GM20431 (cell line): ENCODE measurements at regions not wholly inside any gene's neighbourhood (a gene's known extent, or its start where the extent isn't known, plus 50 kb on each side); places are given as distances from the start of the nearest gene placed in this dataset.

Experiments
- in situ Hi-C: fragments of 300-500 bp; cut with MseI, MboI; formaldehyde crosslinking; loops from one replicate; pipeline ENCODE4 v1.15.0; 2020; ENCODE audit warnings: low sequenced_read_pairs; ENCODE audit not compliant: unreplicated experiment

DNA sequence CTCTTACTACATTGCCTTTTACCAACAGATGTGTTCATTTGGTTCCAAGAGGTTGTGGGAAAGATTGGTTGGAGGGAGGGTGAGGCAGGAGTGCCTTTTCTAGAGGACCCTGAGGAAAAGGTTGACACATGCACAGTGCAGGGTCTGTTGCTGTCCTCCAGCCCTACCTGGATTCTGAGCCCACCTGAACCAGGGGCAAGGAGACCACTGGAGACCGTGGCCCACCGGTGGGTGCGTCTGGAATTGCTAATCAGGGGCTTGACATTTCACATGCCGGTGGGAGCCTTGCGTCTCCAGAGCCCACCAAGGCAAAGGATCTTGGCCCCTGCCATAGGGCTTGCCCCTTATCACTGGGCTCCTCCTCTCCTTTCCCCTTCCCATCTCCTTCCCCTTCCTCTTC, 80.4 kb upstream of the ZBED5 start:
- in situ Hi-C loops = loop anchor here (10.0 kb wide), 1 partner anchor 847 kb away; no protein-coding TSS in a partner anchor

DNA sequence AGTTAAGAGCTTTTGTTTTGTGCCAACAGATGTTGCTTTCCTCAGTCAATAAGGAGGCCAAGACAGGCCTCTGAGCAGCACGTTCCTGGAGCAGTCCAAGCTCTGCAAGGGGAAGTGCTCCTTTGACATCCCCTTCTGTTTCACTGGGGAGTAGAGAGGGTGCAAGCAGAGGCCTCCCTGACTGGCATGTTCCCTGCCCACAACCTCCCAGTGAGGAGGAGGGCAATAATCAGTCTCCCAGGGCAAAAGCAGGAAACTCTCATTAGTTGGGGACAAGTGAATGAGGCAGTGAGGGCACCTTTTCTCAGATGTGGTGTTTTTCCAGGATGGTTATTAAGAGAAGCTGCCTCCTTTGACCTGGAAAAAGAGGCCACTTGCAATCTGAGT, 79.5 kb upstream of the ZBED5 start:
- in situ Hi-C loops = loop anchor here (10.0 kb wide), 1 partner anchor 847 kb away; no protein-coding TSS in a partner anchor

DNA sequence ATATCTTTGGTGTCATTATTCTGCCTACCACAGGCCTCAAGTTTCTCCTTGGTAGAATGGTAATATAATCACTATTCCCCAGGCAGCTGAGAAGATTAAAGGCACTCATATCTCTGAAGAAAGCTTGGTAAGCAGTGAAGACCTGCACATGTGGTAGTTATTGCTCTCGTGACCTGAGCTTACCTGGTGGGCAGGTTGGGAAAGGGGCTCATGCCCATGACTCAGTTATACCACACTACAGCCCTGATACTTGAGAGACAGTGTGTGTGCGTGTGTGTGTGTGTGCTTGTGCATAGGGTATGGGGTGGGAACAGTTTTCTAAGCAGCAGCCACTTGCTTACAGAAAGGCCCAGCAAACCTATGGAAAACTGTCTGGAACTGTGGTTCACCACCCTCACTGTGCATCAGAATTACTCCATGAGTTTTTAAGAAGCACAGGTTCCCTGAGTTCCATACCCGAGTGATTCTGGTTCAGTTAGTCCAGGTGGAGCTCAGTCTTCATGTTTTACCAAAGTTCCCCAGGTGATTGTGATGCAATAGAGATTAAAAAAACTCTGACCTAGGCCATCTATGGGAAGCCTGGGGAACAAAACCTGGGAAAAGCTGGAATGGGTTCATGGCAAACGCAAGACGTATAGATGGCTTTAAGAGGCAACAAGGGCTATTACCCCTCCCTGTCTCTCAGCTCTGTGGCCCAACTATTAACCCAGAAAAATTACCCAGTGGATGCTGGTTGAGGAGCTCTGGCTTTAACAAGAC, 79.0 kb upstream of the ZBED5 start:
- in situ Hi-C loops = loop anchor here (10.0 kb wide), 1 partner anchor 848 kb away; no protein-coding TSS in a partner anchor

GRCh38 chr11:10935015-10935559, 77.2 kb upstream of the ZBED5 start:
- in situ Hi-C loops = loop anchor here (10.0 kb wide), 1 partner anchor 850 kb away; no protein-coding TSS in a partner anchor

DNA sequence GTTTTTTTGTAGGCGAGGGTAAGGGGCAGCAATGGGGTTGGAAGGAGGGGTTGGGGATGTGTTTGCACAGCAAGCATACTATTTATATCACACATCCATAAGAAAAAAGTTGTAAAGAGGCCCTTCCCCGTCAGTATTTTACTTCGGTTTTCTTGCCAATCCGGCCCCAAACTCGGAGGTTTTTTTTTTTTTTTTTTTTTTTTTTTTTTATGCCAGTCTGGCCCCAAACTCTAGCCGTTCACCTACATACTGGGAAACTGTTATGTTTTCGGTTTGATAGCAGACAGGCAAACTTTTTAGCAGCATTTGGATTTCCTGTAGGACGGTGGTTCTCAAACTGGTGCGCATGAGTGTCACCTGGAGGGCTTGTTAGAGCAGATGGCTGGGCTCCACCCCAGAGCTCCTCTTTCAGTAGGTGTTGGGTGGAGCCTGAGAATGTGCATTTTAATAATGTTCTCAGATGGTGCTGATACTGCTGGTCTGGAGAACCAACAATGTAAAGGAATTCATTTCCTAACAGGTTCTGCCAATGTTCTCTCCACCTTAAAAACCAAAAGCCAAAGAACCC, 76.5 kb upstream of the ZBED5 start:
- in situ Hi-C loops = loop anchor here (10.0 kb wide), 1 partner anchor 850 kb away; no protein-coding TSS in a partner anchor

- in situ Hi-C loops = loop anchor here (10.0 kb wide), 1 partner anchor 851 kb away; no protein-coding TSS in a partner anchor
Measured at GRCh38 chr11:10933455-10934292, 75.8 kb upstream of the ZBED5 start.

DNA sequence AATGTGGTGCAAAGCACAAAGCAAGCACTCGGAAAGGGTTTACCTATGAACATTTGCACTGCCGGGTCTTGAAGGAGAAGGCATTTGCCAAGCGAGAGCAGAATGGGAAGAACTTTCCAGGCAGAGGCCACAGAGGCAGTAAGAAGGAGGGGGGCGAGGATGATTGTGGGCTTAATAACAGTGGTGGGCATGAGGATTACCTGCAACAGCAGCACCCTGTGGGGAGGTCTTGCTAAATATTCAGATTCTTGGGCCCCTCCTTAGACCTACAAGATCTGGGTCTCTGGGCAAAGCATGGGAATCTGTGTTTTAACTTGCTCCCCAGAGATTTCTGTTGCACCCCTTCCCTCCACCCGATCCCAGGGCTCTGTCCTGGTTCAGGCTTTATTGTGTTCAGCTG, 75.1 kb upstream of the ZBED5 start:
- in situ Hi-C loops = loop anchor here (10.0 kb wide), 1 partner anchor 852 kb away; no protein-coding TSS in a partner anchor

DNA sequence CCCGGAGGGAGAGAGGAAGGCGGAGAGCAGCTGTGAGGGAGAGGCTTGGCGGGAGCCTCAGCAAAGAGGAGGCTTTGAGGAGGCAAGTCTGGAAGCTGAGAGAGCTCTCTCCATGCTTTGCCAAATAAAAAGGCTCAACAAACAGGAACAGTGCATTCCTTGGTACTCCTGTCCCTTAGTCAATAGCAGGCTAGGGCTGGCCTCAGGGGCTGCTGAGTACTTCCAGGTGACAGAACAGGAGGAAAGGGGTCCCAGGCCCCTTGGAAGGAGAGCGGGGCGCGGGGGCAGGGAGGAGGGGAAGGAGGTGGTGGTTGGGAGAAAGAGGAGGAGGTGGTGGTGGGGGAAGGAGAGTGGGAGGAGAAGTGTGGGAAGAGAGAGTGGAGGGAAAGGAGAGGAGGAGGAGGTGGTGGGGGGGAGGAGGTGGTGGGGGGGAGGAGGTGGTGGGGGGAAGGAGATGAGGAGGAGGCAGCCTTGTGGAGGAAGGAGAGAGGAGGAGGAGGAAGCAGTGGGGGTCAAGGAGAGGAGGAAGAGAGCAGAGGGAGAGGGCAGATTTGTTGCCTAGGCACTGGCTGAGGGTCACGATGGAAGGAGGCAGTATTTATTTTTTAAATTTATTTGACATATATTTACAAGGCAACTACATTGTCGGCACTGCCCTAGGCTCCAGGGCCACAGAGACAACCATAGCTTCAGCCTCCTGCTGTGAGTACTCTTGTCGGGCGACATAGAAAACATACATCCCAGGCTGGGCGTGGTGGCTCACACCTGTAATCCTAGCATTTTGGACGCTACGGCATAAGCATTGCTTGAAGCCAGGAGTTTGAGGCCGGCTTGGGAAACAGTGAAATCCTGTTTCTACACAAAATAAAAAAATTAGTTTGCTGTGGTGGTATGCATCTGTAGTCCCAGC, 74.2 kb upstream of the ZBED5 start:
- in situ Hi-C loops = loop anchor here (10.0 kb wide), 1 partner anchor 853 kb away; no protein-coding TSS in a partner anchor

GRCh38 chr11:10930972-10931760, 73.3 kb upstream of the ZBED5 start:
- in situ Hi-C loops = loop anchor here (10.0 kb wide), 1 partner anchor 854 kb away; no protein-coding TSS in a partner anchor

DNA sequence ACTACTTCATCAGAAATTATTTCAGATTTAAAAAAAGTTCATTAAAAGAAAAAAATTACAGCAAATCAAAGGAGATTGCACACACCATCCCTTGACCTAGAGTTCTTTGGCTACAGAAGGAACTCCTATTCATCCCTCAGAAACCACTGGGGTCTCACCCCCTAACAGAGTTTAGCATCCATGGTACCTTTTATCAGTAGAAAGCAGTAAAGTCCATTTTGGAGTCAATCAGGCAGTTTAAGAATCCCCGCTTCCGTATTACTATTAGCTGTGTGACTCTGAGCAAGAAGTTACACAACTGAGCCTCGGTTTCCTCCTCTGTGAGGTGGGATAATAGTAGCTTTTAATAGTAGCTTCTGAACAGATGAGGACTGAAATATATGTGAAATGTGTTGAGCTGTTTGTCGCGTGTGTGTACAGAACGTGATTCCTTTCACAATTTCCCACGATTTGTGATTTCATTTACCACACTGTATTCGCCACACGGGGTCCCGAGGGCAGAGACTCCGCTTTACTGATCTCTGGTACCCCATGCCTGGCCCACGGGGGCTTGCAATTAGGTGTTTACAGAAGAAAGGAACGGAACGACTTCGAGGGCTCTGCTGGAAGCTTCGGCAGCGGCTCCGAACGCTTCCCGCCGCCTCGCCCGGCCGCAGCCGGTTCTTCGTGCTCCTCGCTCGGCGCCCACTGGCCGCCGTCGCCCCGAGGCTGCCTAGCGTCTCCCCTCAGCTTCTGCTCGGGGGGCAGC, 72.5 kb upstream of the ZBED5 start:
- in situ Hi-C loops = loop anchor here (10.0 kb wide), 1 partner anchor 854 kb away; no protein-coding TSS in a partner anchor

- in situ Hi-C loops = no loop called here
Measured at GRCh38 chr11:10927538-10927937, 69.7 kb upstream of the ZBED5 start.

- in situ Hi-C loops = no loop called here
Measured at GRCh38 chr11:10926801-10927211, 69.0 kb upstream of the ZBED5 start.

DNA sequence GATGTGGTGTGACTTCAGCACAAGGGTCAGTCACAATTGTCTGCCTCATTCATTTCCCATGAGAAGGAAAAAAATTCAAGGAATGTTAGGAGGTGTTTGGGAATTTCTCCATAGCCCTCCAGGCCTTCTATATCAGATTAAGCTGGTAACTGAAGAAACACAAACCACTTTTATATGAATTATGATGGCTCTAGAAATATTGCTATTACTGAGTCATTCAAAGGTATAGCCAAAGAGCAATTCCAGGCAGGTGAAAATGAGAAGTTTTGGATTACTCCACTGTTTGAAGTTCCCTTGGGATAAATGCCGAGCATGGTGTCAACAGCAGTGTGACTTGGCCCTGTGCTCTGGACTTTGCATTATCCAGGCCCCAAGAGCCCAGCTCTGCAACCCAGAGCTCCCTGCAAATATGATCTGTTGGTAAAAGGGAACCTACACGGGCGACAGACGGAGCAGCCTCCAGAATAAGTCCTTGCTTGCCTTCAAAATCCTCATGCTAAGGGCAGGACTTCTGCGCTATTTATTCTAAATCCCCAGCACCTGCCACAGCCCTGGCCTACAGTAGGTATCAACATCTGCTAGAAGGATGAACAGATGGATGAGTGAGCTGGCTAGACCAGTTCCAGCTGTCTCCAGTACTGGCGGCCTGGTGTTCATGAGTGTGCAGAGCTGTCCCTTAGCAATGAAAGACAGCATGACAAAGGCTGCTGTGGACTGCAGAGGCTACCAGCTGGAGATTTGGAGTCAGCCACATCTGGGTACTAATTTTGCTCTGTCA, 67.5 kb upstream of the ZBED5 start:
- in situ Hi-C loops = no loop called here

DNA sequence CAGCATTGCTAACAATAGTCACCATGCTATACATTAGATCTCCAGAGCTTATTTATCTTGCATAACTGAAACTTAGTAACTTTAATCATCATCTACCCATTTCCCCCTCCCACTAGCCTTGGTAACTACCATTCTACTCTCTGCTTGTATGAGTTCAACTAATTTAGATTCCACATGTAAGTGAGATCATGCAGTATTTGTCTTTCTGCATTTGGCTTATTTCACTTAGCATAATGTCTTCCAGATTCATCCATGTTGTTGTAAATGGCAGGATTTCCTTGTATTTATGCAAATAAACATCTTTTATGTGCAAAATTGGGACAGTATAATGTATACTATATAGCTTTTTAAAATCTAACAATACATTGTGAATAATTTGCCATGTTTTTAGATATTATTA, 66.0 kb upstream of the ZBED5 start:
- in situ Hi-C loops = no loop called here

- in situ Hi-C loops = no loop called here
Measured at GRCh38 chr11:10922892-10923291, 65.0 kb upstream of the ZBED5 start.

GRCh38 chr11:10920875-10921274, 63.0 kb upstream of the ZBED5 start:
- in situ Hi-C loops = no loop called here

GRCh38 chr11:10920205-10920604, 62.4 kb upstream of the ZBED5 start:
- in situ Hi-C loops = no loop called here
